ENCODE measurements at regions not wholly inside any gene's neighbourhood (a gene's known extent, or its start where the extent isn't known, plus 50 kb on each side); places are given as distances from the start of the nearest gene placed in this dataset.

DNA sequence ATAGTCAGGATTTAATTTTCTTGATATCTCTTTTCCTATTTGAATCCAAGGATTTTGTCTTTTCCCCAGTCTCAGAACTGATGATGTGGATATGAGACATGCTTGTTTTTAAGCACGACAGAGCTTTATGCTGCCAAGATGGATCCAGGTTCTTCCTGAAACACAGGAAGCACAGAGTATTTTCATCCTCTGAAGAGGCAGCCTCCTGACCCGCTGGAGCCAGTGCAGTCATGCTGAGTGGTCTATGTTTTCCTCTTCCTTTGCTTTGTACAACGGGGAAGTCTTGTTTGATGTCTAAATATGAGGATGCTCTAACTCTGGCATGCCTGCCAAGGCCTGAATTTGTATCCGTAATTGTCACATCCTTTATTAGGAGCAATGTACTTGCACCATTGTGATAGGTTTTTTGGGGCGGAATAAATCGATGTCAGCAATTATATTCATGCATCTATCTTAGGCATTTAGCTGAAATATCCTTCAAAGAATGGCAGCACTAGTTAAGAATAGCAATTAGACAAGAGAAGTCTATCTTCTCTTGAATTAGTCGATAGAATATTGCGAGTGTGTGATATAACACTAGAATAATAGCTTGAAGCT lies 407.1 kb upstream of the JAG1 start:
- TF ChIP-seq POLR2A (IDR thresholded peaks at IDR 0.05; ENCODE audit: low read length) (no peak), GATA1 (IDR thresholded peaks at IDR 0.05; ENCODE audit: low read depth, low read length) (no peak)
